Kidney (tissue), 13 donors: ENCODE measurements at regions not wholly inside any gene's neighbourhood (a gene's known extent, or its start where the extent isn't known, plus 50 kb on each side); places are given as distances from the start of the nearest gene placed in this dataset.
A peak's percentile ranks its signal among the peaks of the same experiment; 100 is the strongest.

ENCODE experiments used
- DNase-seq, 5 donors: peaks; one replicate each; pipeline ENCODE4 v3.0.0-alpha.2; 2013 to 2020
- FAIRE-seq: peaks from 2 replicates; lab custom pipeline; 2012; peaks lifted over from hg19 to GRCh38; lab: Jason Lieb, UNC
- H3K27ac ChIP-seq, 2 donors: one replicate each; pipeline ENCODE4 v1.7.0; 2013; ENCODE audit warnings: low read depth in 2 of 2, low read length in 2 of 2, inconsistent platforms in 1 of 2
- H3K27me3 ChIP-seq: one replicate; pipeline ENCODE4 v1.7.1; 2013; ENCODE audit warnings: low read length, inconsistent platforms; ENCODE audit not compliant: control insufficient read depth, insufficient read depth
- H3K36me3 ChIP-seq, 3 donors: one replicate each; pipeline versions ENCODE4 v1.7.0 to v1.7.1; 2013; ENCODE audit warnings: low read length in 3 of 3, control low read depth in 1 of 3, inconsistent platforms in 1 of 3; ENCODE audit not compliant: insufficient read depth in 3 of 3, control insufficient read depth in 2 of 3
- H3K4me1 ChIP-seq, 3 donors: one replicate each; pipeline versions ENCODE4 v1.7.0 to v1.7.1; 2013; ENCODE audit warnings: low read length in 3 of 3, inconsistent platforms in 1 of 3, low read depth in 1 of 3; ENCODE audit not compliant: control insufficient read depth in 2 of 3, insufficient read depth in 2 of 3
- H3K4me3 ChIP-seq, 3 donors: one replicate each; pipeline versions ENCODE4 v1.7.0 to v1.8.1; 2013; ENCODE audit warnings: low read length in 3 of 3, control low read depth in 1 of 3, inconsistent platforms in 1 of 3
- H3K9ac ChIP-seq, 3 donors: one replicate each; pipeline versions ENCODE4 v1.7.0 to v1.7.1; 2013; ENCODE audit warnings: low read length in 3 of 3, control low read depth in 1 of 3, inconsistent platforms in 1 of 3
- H3K9me3 ChIP-seq, 3 donors: one replicate each; pipeline versions ENCODE4 v1.7.0 to v1.7.1; 2013; ENCODE audit warnings: low read length in 3 of 3, control low read depth in 1 of 3, inconsistent platforms in 1 of 3; ENCODE audit not compliant: control insufficient read depth in 2 of 3, insufficient read depth in 1 of 3
- intact Hi-C: fragments of 100-400 bp; cut with DNase I; formaldehyde crosslinking; loops from one replicate; pipeline ENCODE4 v1.11.1; 2022
- TF ChIP-seq, protein P1 (sequence below): IDR thresholded peaks from 3 replicates; pipeline ENCODE4 v1.5.1; 2012; ENCODE audit warnings: mild to moderate bottlenecking, moderate library complexity, borderline replicate concordance; ENCODE audit not compliant: insufficient read depth; ENCODE audit errors: extremely low read depth
- donor health status: control.
- donor health status: control.
- donor health status: control.
- donor health status: control.
- donor health status: control.
- donor health status: DM: yes; HTN: yes; CAD: no.
- donor health status: Normal renal cell carcinoma (clear cell type).

DNA sequence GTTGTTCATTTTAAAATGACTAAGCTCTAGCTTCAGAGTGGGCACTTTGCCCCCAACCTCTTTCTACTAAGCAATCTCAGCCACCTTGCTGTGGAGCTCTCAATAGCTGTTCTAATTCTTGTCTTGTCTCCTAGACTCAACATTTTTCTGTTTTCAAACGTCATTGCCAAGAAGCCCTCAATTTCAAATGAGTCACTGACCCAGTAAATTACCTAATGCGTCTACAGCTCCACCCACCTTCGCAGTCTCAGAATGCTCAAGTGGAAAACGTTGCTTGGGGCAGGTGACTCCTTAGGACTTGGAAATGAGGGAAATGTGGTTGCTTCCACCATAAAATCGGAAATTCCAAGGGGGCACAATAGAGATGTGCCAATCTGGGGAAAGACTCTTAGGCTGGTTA, 59.0 kb downstream of the ING2 start:
- Histone ChIP-seq H3K9me3 (no peaks in the 10 kb centered on the region), H3K27me3 (no peaks in the 10 kb centered on the region), H3K4me3 (no peak overlapping the region), H3K27ac (no peak overlapping the region), H3K36me3 (no peaks in the 10 kb centered on the region), H3K9ac (no peak overlapping the region), H3K4me1 (no peaks in the 10 kb centered on the region)
- intact Hi-C loops, result no loop called here
- TF ChIP-seq, protein P1, sequence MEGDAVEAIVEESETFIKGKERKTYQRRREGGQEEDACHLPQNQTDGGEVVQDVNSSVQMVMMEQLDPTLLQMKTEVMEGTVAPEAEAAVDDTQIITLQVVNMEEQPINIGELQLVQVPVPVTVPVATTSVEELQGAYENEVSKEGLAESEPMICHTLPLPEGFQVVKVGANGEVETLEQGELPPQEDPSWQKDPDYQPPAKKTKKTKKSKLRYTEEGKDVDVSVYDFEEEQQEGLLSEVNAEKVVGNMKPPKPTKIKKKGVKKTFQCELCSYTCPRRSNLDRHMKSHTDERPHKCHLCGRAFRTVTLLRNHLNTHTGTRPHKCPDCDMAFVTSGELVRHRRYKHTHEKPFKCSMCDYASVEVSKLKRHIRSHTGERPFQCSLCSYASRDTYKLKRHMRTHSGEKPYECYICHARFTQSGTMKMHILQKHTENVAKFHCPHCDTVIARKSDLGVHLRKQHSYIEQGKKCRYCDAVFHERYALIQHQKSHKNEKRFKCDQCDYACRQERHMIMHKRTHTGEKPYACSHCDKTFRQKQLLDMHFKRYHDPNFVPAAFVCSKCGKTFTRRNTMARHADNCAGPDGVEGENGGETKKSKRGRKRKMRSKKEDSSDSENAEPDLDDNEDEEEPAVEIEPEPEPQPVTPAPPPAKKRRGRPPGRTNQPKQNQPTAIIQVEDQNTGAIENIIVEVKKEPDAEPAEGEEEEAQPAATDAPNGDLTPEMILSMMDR, result no peak
- FAIRE-seq, result no peak
- no peak for DNase-seq

GRCh38 chr4:183571350-183571941, 66.6 kb downstream of the ING2 start:
- H3K27ac ChIP-seq, result no peak overlapping the region

DNA sequence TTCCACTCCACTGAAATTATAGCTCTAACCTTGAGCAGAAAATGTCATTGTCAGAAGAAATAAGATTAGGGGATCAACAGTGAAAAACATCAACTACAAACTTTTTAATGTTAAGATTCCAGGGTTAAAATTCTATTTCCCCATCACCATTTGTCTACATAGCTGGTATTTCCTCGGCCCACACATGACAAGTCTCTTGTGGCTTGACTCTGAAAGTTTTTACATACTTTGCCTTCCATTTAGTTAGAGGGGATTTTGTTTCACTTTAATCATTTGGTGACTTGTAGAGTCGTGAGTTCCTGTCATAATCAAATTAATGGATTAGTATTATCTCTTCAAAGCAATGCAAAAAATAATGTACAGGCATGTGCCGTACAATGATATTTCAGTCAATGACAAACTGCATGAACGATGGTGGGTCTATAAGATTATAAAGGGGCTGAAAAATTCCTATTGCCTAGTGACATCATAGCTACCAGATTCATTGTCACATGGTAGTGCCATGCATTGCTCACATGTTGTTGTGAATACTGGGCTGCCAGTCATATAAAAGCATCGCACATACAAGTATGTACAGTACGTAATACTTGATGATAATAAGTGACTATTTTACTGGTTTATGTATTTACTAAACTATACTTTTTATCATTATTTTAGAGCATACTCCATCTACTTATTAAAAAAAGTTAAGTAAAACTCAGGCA, 72.0 kb downstream of the ING2 start:
- FAIRE-seq (no peak), DNase-seq (no peak)
- Histone ChIP-seq H3K9ac (no peak overlapping the region), H3K27ac (no peak overlapping the region), H3K9me3 (no peaks in the 10 kb centered on the region), H3K27me3 (no peaks in the 10 kb centered on the region), H3K4me3 (no peak overlapping the region), H3K36me3 (no peaks in the 10 kb centered on the region), H3K4me1 (no peaks in the 10 kb centered on the region)
- TF ChIP-seq, protein P1, result no peak
- intact Hi-C loops, result no loop called here

More at GRCh38 chr4:183571350-183571941, 66.6 kb downstream of the ING2 start:
- DNase-seq (peak in 3 of 5 donors; percentile 58 to 81 (median 74)), FAIRE-seq (no peak)
- Histone ChIP-seq H3K27me3 (no peaks in the 10 kb centered on the region), H3K9me3 (no peaks in the 10 kb centered on the region), H3K4me3 (peak overlapping the region; percentile 1 to 43 (median 23)), H3K36me3 (no peaks in the 10 kb centered on the region), H3K4me1 (peaks cover 0 to 2% (median 0%) of the 10 kb centered on the region in 3 donors), H3K9ac (no peak overlapping the region)
- TF ChIP-seq, protein P1, result no peak
- intact Hi-C loops, result no loop called here
